ENCODE measurements at regions not wholly inside any gene's neighbourhood (a gene's known extent, or its start where the extent isn't known, plus 50 kb on each side); places are given as distances from the start of the nearest gene placed in this dataset.

DNA sequence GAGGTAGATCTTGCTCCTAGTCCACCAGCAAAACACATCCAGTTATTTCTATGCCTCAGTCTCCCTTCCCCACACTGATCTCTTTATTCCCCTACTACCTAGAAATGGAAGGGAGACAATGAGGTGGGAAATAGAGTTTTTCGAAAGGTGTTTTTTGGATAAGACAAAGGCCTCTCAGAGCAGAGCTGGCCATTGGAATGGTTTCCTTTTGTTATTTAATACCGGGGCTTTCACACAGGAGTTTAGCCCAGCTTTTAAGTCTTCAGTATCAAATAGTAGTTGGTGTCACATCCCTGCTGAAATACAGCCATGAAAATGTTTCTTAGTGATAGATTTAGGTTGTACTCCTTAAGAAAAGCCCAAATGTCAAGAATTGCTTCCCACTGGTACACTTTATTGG lies 65.4 kb upstream of the B3GAT1 start:
- TF ChIP-seq POLR2A (IDR thresholded peaks at IDR 0.05; ENCODE audit: low read length): no peak
- TF ChIP-seq GATA1 (IDR thresholded peaks at IDR 0.05; ENCODE audit: low read depth, low read length): no peak
